NK-92 treated with Interleukin-12 subunit alpha and Interleukin-12 subunit beta, amount 100 ng/mL, for 24 hours (cell line): ENCODE measurements at regions not wholly inside any gene's neighbourhood (a gene's known extent, or its start where the extent isn't known, plus 50 kb on each side); places are given as distances from the start of the nearest gene placed in this dataset.
"Not testable (repeated sequence)": the region's sequence is repeated elsewhere in the genome, so short reads cannot be mapped to it uniquely, and the experiment has no call there.

Experiments used
- DNase-seq: peaks from one replicate; lab custom pipeline; 2025; lab: John Stamatoyannopoulos, UW

GRCh38 chr12:131413471-131413870 lies 297.4 kb upstream of the SFSWAP start:
- no peak for DNase-seq

GRCh38 chr12:131414155-131414922 lies 296.6 kb upstream of the SFSWAP start:
- DNase-seq = not testable (repeated sequence)

- DNase-seq = no peak
These were observed 295.1 kb upstream of the SFSWAP start for GRCh38 chr12:131415781-131416180.

GRCh38 chr12:131418121-131418520 lies 292.8 kb upstream of the SFSWAP start:
- DNase-seq = no peak

GRCh38 chr12:131418884-131419283 lies 292.0 kb upstream of the SFSWAP start:
- no peak for DNase-seq

GRCh38 chr12:131420867-131421447 lies 289.9 kb upstream of the SFSWAP start:
- DNase-seq = no peak

GRCh38 chr12:131421509-131422186 lies 289.2 kb upstream of the SFSWAP start:
- no peak for DNase-seq

GRCh38 chr12:131422187-131422520 lies 288.7 kb upstream of the SFSWAP start:
- DNase-seq = no peak

- DNase-seq = no peak
These were observed 288.1 kb upstream of the SFSWAP start for GRCh38 chr12:131422744-131423143.

GRCh38 chr12:131424270-131424669 lies 286.6 kb upstream of the SFSWAP start:
- DNase-seq = no peak

GRCh38 chr12:131425112-131426075 lies 285.5 kb upstream of the SFSWAP start:
- DNase-seq = no peak

GRCh38 chr12:131428091-131428685 lies 282.7 kb upstream of the SFSWAP start:
- no peak for DNase-seq

- not testable (repeated sequence) for DNase-seq
These were observed 281.7 kb upstream of the SFSWAP start for GRCh38 chr12:131429221-131429620.

- DNase-seq = not testable (repeated sequence)
These were observed 281.2 kb upstream of the SFSWAP start for GRCh38 chr12:131429697-131430096.

- DNase-seq = no peak
These were observed 280.6 kb upstream of the SFSWAP start for GRCh38 chr12:131430158-131430742.

GRCh38 chr12:131431126-131431655 lies 279.7 kb upstream of the SFSWAP start:
- DNase-seq = not testable (repeated sequence)

GRCh38 chr12:131432532-131433260 lies 278.2 kb upstream of the SFSWAP start:
- DNase-seq = no peak

- no peak for DNase-seq
These were observed 276.4 kb upstream of the SFSWAP start for GRCh38 chr12:131434208-131435125.
